ENCODE measurements at regions not wholly inside any gene's neighbourhood (a gene's known extent, or its start where the extent isn't known, plus 50 kb on each side); places are given as distances from the start of the nearest gene placed in this dataset.

DNA sequence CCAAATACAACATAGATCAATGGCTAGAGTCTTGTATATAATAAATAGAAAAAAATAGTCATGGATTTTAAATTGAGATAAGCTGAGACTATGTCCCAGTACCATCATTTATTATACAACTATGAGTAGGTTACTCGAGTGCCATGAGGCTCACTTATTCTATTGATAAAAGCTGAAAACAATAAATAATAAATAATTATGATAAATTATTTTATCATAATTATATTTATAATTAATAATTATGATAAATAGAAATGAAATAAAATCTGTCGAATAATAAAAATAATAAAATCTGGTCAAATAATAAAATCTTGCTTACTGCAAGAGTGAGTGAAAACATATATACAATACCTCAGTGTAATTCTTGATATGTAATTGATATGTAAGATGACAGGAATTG, 801.4 kb downstream of the FAM181B start:
- TF ChIP-seq, protein P1, sequence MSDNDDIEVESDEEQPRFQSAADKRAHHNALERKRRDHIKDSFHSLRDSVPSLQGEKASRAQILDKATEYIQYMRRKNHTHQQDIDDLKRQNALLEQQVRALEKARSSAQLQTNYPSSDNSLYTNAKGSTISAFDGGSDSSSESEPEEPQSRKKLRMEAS (IDR thresholded peaks at IDR 0.05), result no peak
- no peak for TF ChIP-seq POLR2AphosphoS5 (IDR thresholded peaks at IDR 0.05; ENCODE audit: low read depth, low read length)
- TF ChIP-seq, protein P2, sequence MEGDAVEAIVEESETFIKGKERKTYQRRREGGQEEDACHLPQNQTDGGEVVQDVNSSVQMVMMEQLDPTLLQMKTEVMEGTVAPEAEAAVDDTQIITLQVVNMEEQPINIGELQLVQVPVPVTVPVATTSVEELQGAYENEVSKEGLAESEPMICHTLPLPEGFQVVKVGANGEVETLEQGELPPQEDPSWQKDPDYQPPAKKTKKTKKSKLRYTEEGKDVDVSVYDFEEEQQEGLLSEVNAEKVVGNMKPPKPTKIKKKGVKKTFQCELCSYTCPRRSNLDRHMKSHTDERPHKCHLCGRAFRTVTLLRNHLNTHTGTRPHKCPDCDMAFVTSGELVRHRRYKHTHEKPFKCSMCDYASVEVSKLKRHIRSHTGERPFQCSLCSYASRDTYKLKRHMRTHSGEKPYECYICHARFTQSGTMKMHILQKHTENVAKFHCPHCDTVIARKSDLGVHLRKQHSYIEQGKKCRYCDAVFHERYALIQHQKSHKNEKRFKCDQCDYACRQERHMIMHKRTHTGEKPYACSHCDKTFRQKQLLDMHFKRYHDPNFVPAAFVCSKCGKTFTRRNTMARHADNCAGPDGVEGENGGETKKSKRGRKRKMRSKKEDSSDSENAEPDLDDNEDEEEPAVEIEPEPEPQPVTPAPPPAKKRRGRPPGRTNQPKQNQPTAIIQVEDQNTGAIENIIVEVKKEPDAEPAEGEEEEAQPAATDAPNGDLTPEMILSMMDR (IDR thresholded peaks at IDR 0.05; ENCODE audit: control extremely low read depth in 1 of 3, insufficient read depth in 1 of 3, low read depth in 1 of 3, low read length in 3 of 3), result no peak
- no peak for TF ChIP-seq EZH2 (IDR thresholded peaks at IDR 0.05; ENCODE audit: low read depth, low read length, severe bottlenecking)
- TF ChIP-seq JUN (IDR thresholded peaks at IDR 0.05; ENCODE audit: low read depth, low read length), result no peak
- no peak for TF ChIP-seq FOSL1 (IDR thresholded peaks at IDR 0.05; ENCODE audit: insufficient read depth, low read depth, low read length)
- TF ChIP-seq PHF8 (conservative IDR thresholded peaks at IDR 0.05; ENCODE audit: low read depth, low read length), result no peak
- no peak for TF ChIP-seq POLR2A (IDR thresholded peaks at IDR 0.05; ENCODE audit: control extremely low read depth in 1 of 2, low read depth in 2 of 2, low read length in 2 of 2)
- no peak for TF ChIP-seq BACH1 (IDR thresholded peaks at IDR 0.05; ENCODE audit: low read length)

All from H1 (cell line).